ENCODE measurements at regions not wholly inside any gene's neighbourhood (a gene's known extent, or its start where the extent isn't known, plus 50 kb on each side); places are given as distances from the start of the nearest gene placed in this dataset.

GRCh38 chr18:61194726-61195125, 138.5 kb upstream of the CDH20 start:
- TF ChIP-seq CTCF (conservative IDR thresholded peaks at IDR 0.05; ENCODE audit: low read depth, low read length) = no peak
- DNase-seq (ENCODE audit: low read depth) = no peak
- no peak overlapping the region for H3K4me3 ChIP-seq (ENCODE audit: low read depth, low read length)

- no peak for TF ChIP-seq CTCF (conservative IDR thresholded peaks at IDR 0.05; ENCODE audit: low read depth, low read length)
- H3K4me3 ChIP-seq (ENCODE audit: low read depth, low read length) = no peak overlapping the region
- DNase-seq (ENCODE audit: low read depth) = no peak
Measured at GRCh38 chr18:61196750-61197149, 136.5 kb upstream of the CDH20 start.

- no peak overlapping the region for H3K4me3 ChIP-seq (ENCODE audit: low read depth, low read length)
- no peak for TF ChIP-seq CTCF (conservative IDR thresholded peaks at IDR 0.05; ENCODE audit: low read depth, low read length)
Measured at GRCh38 chr18:61198486-61198885, 134.7 kb upstream of the CDH20 start.

GRCh38 chr18:61199171-61199848, 133.9 kb upstream of the CDH20 start:
- no peak overlapping the region for H3K4me3 ChIP-seq (ENCODE audit: low read depth, low read length)
- no peak for TF ChIP-seq CTCF (conservative IDR thresholded peaks at IDR 0.05; ENCODE audit: low read depth, low read length)
- peak; percentile 43 for DNase-seq (ENCODE audit: low read depth)

More at GRCh38 chr18:61198486-61198885, 134.7 kb upstream of the CDH20 start:
- DNase-seq (ENCODE audit: low read depth) = no peak

- no peak for TF ChIP-seq CTCF (conservative IDR thresholded peaks at IDR 0.05; ENCODE audit: low read depth, low read length)
- peak; percentile 5 for DNase-seq (ENCODE audit: low read depth)
- H3K4me3 ChIP-seq (ENCODE audit: low read depth, low read length) = no peak overlapping the region
Measured at GRCh38 chr18:61201511-61201910, 131.7 kb upstream of the CDH20 start.

- no peak overlapping the region for H3K4me3 ChIP-seq (ENCODE audit: low read depth, low read length)
- peak; percentile 23 for DNase-seq (ENCODE audit: low read depth)
- no peak for TF ChIP-seq CTCF (conservative IDR thresholded peaks at IDR 0.05; ENCODE audit: low read depth, low read length)
Measured at GRCh38 chr18:61203151-61203550, 130.1 kb upstream of the CDH20 start.

- TF ChIP-seq CTCF (conservative IDR thresholded peaks at IDR 0.05; ENCODE audit: low read depth, low read length) = no peak
- H3K4me3 ChIP-seq (ENCODE audit: low read depth, low read length) = no peak overlapping the region
- no peak for DNase-seq (ENCODE audit: low read depth)
Measured at GRCh38 chr18:61209801-61210200, 123.4 kb upstream of the CDH20 start.
